Left lung (tissue), 4 donors: ENCODE measurements at regions not wholly inside any gene's neighbourhood (a gene's known extent, or its start where the extent isn't known, plus 50 kb on each side); places are given as distances from the start of the nearest gene placed in this dataset.
A peak's percentile ranks its signal among the peaks of the same experiment; 100 is the strongest.

Experiments
- ATAC-seq: fragments of 200-7000 bp; cut with Tn5 transposase; one replicate; pipeline ENCODE4 v1.9.1; 2020; ENCODE audit warnings: moderate library complexity
- DNase-seq, 4 donors: peaks; one replicate each; pipeline ENCODE4 v3.0.0-alpha.2; 2013 to 2020
- H3K27ac ChIP-seq, 2 donors: fragments of 200-600 bp; sonication (generic) in 1 of 2; one replicate each; pipeline versions ENCODE4 v1.5.0 to v1.8.0; 2020 to 2021
- H3K27me3 ChIP-seq, 2 donors: fragments of 200-600 bp; sonication (generic) in 1 of 2; one replicate each; pipeline versions ENCODE4 v1.5.0 to v1.8.0; 2020 to 2021
- H3K36me3 ChIP-seq, 2 donors: fragments of 200-600 bp; sonication (generic) in 1 of 2; one replicate each; pipeline versions ENCODE4 v1.5.0 to v1.8.0; 2020 to 2021
- H3K4me1 ChIP-seq, 2 donors: fragments of 200-600 bp; one replicate each; pipeline ENCODE4 v1.8.0; 2021
- H3K4me3 ChIP-seq, 2 donors: fragments of 200-600 bp; sonication (generic) in 1 of 2; one replicate each; pipeline versions ENCODE4 v1.5.0 to v1.8.0; 2020 to 2021; ENCODE audit warnings: mild to moderate bottlenecking in 1 of 2
- H3K9me3 ChIP-seq, 2 donors: fragments of 200-600 bp; sonication (generic) in 1 of 2; one replicate each; pipeline versions ENCODE4 v1.5.0 to v1.8.0; 2020 to 2021
- intact Hi-C, 2 donors: fragments of 100-400 bp; cut with DNase I; formaldehyde crosslinking; loops; one replicate each; pipeline versions ENCODE4 v1.11.2 to v1.14.2; 2022
- TF ChIP-seq, protein P1 (sequence below), 2 donors: fragments of 200-600 bp; sonication (generic) in 1 of 2; IDR thresholded peaks; one replicate each; pipeline versions ENCODE4 v1.5.0 to v1.8.0; 2021; ENCODE audit warnings: antibody characterized with exemption in 2 of 2
- donor health status: DM: no; HTN: yes; CAD: no.
- donor health status: DM: no; HTN: no; CAD: no.

DNA sequence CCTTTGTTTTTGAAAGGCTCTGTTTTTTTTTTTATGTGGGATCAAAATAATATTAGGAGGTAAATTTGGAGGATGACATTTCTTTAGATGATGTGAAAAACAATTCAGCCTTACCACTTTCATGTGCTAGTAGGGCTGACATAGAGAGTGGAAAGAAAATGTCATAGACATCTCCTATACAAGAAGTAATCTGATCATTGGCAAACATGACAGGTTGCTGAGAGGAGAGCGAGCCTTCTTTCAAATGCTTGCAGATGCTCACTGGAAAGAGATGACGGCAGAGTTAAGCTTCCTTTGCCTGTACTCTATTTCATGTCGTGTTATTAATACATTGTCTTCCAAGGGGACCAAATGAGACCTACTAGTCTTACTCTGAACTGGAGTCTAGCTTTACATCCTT is 160.1 kb upstream of the DAP start:
- Histone ChIP-seq H3K27ac (no peak overlapping the region), H3K27me3 (no peaks in the 10 kb centered on the region), H3K4me1 (no peaks in the 10 kb centered on the region), H3K9me3 (no peaks in the 10 kb centered on the region), H3K4me3 (no peak overlapping the region), H3K36me3 (no peaks in the 10 kb centered on the region)
- intact Hi-C loops = no loop called here
- DNase-seq = no peak
- ATAC-seq = no peak
- TF ChIP-seq, protein P1, sequence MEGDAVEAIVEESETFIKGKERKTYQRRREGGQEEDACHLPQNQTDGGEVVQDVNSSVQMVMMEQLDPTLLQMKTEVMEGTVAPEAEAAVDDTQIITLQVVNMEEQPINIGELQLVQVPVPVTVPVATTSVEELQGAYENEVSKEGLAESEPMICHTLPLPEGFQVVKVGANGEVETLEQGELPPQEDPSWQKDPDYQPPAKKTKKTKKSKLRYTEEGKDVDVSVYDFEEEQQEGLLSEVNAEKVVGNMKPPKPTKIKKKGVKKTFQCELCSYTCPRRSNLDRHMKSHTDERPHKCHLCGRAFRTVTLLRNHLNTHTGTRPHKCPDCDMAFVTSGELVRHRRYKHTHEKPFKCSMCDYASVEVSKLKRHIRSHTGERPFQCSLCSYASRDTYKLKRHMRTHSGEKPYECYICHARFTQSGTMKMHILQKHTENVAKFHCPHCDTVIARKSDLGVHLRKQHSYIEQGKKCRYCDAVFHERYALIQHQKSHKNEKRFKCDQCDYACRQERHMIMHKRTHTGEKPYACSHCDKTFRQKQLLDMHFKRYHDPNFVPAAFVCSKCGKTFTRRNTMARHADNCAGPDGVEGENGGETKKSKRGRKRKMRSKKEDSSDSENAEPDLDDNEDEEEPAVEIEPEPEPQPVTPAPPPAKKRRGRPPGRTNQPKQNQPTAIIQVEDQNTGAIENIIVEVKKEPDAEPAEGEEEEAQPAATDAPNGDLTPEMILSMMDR (IDR thresholded peaks at IDR 0.05) = no peak

DNA sequence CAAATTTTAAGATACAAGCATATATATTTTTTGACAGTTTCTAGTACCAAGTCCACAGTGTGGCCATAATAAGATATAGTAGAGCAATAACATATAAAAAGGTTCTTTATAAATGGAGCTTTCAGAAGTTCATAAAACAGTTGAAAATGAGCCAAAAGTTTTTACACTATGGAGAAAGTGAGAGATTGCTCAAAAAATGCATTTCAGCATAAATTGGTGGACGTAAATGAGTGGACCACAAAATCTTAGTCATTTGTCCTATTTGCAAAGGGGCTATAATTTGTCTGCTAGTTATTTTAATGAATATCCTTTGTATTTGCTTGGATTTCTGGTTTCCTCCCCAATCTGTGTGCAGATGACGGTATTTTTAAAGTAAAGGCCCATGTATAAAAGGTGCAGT is 159.4 kb upstream of the DAP start:
- ATAC-seq (no peak), DNase-seq (no peak)
- Histone ChIP-seq H3K27me3 (no peaks in the 10 kb centered on the region), H3K4me1 (no peaks in the 10 kb centered on the region), H3K36me3 (no peaks in the 10 kb centered on the region), H3K4me3 (no peak overlapping the region), H3K9me3 (no peaks in the 10 kb centered on the region), H3K27ac (no peak overlapping the region)
- intact Hi-C loops = no loop called here
- TF ChIP-seq, protein P1 (IDR thresholded peaks at IDR 0.05) = no peak

DNA sequence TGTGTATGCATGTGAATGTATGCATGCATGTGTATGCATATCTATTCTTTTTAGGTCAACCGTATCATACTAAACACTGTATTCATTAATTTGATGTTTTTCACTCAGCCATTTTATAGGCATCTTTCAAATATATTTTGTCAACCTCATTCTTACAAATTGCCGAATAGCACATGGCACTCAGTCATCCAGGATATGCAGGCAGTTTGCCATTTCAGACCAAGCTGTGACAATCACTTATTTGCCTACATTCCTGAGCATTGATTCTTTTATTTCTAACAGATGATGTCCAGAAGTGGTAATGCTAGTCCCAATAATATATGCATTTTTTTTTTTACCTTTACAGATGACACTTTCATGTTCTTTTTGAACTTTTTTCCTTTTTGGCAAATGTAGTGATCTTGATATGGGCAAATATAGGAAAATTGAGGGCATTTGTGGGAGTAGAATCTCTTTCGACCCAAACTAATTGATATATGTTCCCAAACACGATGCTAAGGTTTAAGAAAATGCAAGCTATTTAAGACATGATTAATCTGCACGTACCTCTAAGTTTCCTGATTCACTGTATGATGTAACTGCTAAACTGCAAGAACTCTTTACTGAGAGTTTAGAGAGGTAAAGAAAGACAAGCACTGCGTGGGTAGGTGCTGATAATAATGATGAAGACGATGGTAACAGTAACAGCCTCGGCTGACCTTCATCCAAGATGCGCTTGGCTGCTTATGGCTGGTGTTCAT is 153.9 kb upstream of the DAP start:
- H3K9me3 ChIP-seq = no peaks in the 10 kb centered on the region
- no peak overlapping the region for H3K27ac ChIP-seq
- H3K27me3 ChIP-seq = no peaks in the 10 kb centered on the region
- intact Hi-C loops = no loop called here
- ATAC-seq = no peak
- TF ChIP-seq, protein P1 (IDR thresholded peaks at IDR 0.05) = no peak
- no peak for DNase-seq
- no peaks in the 10 kb centered on the region for H3K36me3 ChIP-seq
- peaks cover 0 to 7% of the 10 kb centered on the region in 2 donors for H3K4me1 ChIP-seq
- no peak overlapping the region for H3K4me3 ChIP-seq

DNA sequence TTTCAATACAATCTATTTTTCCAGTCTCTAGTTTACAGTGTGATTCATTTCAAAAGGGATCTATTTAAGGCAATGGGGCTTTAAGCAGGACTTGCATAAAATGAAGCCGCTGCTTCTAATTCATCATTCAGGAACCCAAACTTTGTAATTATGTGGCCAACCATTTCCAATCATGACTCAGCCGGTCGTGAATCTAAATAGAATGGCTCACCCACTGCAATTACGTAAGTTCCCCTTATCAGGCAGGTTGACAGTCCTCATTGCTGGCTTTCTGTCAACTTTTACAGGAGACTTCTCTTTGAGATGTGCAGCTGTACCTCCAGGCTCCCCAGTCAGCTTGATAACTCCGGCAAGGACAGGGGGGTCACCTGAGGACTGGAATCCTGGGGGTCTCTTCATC is 152.8 kb upstream of the DAP start:
- H3K27me3 ChIP-seq = no peaks in the 10 kb centered on the region

DNA sequence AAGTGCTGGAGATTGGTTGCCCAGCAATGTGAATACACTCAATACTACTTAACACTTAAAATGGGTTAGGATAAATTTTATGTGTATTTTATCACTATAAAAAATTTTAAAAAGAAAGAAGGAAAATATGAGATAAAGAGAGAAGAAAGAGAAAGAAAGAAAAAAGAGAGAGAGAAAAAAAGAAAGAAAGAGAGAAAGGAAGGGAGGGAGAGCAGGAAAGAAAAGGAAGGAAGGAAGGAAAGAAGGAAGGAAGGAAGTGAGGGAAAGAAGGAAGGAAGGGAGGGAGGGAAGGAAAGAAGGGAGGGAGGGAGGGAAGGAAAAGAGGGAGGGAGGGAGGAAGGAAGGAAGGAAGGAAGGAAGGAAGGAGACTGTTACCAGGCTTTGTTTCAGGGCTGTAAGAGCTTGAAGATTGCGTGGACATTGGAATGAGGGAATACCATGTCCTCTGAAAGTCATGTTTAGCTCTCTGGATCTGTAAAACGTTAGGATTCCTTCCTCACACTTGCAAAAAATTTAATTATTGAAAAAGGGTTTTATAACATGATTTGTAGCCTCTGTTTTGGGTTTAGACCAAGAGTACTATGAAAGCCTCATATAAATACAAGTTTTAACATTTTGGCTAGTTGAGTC is 152.3 kb upstream of the DAP start:
- H3K4me1 ChIP-seq = peaks cover 0 to 7% of the 10 kb centered on the region in 2 donors
- H3K4me3 ChIP-seq = no peak overlapping the region
- H3K27me3 ChIP-seq = no peaks in the 10 kb centered on the region
- DNase-seq (no peak), ATAC-seq (no peak)
- no peaks in the 10 kb centered on the region for H3K36me3 ChIP-seq
- TF ChIP-seq, protein P1 (IDR thresholded peaks at IDR 0.05) = no peak
- no peak overlapping the region for H3K27ac ChIP-seq
- H3K9me3 ChIP-seq = no peaks in the 10 kb centered on the region
- intact Hi-C loops = no loop called here

More for the DNA sequence above, 152.8 kb upstream of the DAP start:
- TF ChIP-seq, protein P1 (IDR thresholded peaks at IDR 0.05) = no peak
- ATAC-seq = peak; percentile 61
- intact Hi-C loops = no loop called here
- H3K27ac ChIP-seq = no peak overlapping the region
- peaks cover 0 to 7% of the 10 kb centered on the region in 2 donors for H3K4me1 ChIP-seq
- H3K36me3 ChIP-seq = no peaks in the 10 kb centered on the region
- no peak for DNase-seq
- no peak overlapping the region for H3K4me3 ChIP-seq
- no peaks in the 10 kb centered on the region for H3K9me3 ChIP-seq
